GM18505 (cell line): ENCODE measurements at regions not wholly inside any gene's neighbourhood (a gene's known extent, or its start where the extent isn't known, plus 50 kb on each side); places are given as distances from the start of the nearest gene placed in this dataset.

Source experiments
- ATAC-seq: cut with Tn5 transposase; IDR thresholded peaks from one replicate; pipeline ENCODE4 v1.9.1; 2021; ENCODE audit not compliant: unreplicated experiment
- POLR2A ChIP-seq: IDR thresholded peaks from 4 replicates; pipeline ENCODE4 v1.6.1; 2011; ENCODE audit warnings: borderline replicate concordance; ENCODE audit not compliant: insufficient read depth, insufficient read length; ENCODE audit errors: extremely low read depth

DNA sequence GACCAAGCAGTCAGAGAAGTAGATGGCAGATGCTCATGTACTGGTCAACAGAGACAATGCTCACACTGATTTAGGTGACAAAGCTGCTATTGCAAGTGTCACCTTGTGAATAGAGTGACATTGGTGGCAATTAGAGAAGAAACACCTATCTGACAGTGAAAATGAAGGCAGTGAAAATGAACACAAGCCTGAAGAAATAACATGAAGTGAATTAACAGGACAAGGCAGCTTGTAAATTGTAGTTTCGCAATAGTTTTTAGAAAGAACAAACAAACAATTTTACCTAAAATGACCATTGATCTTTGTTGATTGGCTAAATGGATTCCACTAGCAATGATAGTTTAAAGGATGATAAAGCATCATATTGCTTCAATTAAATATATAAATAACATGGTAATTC, 1389.5 kb downstream of the PLA2G4A start:
- no peak for TF ChIP-seq POLR2A

DNA sequence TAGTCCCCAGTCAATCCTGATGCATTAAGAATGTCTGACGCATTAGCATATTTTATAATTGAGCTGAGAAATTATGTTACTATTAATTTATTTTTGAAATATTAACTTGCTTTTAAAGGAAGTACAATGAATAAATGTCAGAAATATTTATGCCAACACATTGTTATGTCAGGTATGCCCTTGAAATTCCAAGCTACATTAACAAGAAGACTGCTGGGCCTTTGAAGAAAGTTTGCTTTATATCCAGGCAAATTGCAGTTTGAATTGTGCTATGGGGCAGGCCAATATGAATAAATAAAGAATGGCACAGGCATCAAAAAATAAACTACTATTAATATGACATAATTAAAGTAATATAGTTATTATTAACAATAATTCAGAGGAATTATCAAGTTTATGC, 1391.3 kb downstream of the PLA2G4A start:
- no peak for ATAC-seq
- TF ChIP-seq POLR2A: no peak

More for the DNA sequence above, 1389.5 kb downstream of the PLA2G4A start:
- no peak for ATAC-seq

DNA sequence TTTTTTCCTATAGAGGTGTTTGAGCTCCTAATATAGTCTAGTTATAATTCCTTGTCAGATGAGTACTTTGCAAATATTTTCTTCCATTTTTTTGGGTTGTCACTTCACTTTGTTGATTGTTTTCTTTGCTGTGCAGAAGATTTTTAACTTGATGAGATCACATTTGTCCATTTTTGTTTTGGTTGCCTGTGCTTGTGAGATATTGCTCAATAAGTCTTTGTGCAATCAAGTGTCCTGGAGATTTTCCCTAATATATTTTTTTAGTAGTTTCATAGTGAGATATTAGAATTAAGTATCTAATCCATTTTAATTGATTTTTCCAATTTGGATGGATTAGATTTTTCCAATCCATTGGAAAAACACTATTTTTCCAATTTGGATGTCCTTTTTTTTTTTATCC, 1395.5 kb downstream of the PLA2G4A start:
- no peak for TF ChIP-seq POLR2A
- ATAC-seq: no peak

DNA sequence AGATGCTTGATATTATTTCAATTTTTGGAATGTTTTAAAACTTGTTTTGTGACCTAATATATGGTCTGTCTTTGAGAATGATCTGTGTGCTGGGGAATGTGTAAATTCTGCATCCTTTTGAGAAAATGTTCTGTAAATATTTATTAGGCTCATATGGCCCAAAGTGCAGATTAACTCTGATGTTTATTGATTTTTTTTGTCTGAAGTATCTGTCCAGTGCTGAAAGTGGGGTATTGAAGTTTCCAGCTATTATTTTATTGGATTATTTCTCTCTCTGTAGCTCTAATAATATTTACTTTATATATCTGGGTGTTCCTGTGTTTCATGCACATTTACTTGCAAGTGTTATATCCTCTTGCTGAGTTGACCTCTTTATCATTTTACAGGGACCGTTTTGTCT, 1397.2 kb downstream of the PLA2G4A start:
- TF ChIP-seq POLR2A: no peak
- no peak for ATAC-seq

DNA sequence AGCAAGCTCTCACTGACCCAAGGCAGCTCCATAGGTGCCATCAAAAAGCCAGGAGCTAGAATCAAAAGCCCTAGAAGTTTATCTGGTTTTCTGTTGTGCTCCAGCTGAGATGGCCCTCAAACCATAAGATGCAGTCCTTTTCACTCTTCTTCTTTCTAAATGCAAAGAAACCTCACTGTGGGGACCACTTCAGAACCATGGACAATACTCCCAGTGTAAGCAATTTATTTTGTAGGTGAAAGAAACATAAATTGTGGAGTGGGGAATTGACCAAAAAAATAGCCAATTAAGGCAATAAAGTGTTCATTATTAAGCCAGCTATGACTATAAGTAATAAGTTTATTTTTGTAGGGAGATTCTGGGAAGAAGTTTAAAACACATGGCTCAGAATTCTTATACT, 1399.9 kb downstream of the PLA2G4A start:
- ATAC-seq: no peak
- no peak for TF ChIP-seq POLR2A

DNA sequence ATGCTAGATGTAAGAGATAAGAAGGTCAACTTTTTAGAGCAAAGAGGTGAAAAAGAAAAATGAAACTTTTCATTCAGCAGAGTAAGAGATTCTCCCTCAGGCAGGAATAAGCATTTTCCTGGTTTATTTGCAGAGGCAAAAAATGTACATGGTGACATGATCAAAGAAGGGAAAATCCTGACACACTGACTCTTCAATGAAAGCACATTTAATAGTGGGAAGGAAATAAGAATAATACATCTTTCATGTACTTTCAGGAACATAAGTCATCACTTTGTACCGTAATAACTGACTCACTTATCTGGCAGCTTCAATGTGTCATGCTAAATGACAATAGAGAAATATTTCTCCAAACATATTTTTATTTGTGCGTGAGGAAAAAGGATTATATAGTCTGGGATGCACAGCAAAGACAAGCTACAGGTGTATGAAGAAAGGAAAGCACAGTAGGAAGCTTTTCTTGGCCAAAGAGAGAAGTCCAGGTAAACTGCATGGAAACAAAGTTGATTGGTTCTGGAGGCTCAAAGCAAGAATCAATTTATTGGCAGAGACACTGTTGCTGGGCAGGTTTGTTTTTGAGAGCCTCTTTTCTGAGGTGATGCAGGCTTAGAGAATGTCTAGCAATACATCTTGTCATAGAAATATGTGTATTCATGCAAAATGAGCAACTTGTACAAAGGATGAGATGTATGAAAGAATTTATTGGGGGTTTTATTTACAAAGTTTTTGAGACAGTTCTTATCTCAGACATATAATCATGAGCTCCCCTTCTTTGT, 1409.0 kb downstream of the PLA2G4A start:
- TF ChIP-seq POLR2A: no peak
- no peak for ATAC-seq

DNA sequence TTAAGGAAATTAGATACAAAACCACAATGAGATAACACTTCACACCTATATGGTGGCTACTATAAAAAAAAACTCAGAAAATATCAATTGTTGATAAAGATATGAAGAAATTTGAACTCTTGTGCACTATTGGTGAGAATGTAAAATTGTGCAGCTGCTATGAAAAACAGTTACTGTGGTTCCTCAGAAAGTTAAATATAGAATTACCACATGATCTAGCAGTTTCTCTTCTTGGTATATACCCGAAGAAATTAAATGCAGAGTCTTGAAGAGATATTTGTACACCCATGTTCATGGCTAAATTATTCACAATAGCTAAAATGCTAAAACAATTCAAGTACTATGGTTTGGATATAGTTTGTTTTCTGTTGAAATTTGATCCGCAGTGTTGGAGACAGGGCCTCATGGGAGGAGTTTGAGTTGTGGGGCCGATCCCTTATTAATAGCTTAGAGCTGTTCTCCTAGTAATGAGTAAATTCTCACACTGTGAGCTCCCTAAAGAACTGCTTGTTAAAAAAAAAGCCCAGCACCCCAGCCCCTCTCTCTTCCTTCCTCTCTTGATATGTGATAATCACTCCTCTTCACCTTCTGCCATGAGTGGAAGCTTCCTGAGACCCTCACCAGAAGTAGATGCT, 1412.1 kb downstream of the PLA2G4A start:
- TF ChIP-seq POLR2A: no peak
- ATAC-seq: no peak

DNA sequence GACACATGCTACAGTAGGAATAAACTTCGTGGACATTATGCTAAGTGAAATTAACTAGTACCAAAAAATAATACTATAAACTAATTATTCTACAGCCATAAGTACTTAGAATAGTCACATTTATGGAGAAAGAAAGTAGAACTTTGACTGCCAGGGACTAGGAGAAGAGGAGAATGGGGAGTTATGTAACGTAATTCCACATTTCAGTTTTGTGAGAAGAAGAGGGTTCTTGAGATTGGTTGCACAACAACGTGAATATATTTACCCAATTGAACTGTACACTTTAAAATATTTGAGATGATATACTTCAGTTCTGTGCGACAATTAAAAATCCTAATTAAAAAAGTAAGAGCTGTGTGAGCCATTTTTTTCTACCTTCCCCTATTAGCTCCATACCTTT, 1412.9 kb downstream of the PLA2G4A start:
- no peak for ATAC-seq
- no peak for TF ChIP-seq POLR2A

DNA sequence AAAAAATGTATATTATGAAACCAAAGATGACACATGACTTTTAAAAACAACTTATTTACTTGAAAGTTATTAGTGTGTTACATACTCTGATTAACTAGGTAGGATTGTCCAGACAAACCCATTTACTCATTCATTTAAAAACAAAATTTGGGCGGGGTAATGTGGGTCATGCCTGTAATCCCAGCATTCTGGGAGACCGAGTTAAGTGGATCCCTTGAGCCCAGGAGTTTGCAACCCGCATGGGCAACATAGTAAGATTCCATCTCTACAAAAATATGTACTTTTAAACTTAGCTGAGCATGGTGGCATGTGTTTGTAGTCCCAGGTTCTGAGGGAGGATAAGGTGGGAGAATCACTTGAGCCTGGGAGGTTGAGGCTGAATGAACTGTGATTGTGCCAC, 1414.7 kb downstream of the PLA2G4A start:
- ATAC-seq: no peak
- TF ChIP-seq POLR2A: no peak

DNA sequence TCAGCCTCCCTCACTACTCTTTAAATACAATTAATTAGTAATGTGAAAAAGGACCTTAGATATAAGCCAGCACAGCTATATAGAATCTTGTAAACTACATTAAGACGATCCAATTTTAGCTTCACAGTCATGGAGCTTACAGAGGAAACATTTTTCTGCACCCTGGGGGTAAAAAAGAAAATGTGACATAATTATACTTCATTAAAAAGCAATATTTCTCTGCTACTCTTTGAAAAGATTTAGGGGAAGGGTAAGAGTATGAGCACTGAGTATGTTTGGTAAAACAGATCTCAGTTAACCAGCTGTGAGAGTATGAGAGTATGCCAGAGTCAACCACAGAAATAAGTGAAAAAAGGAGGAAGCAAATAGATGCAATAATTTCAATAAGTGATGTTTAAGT, 1415.9 kb downstream of the PLA2G4A start:
- no peak for TF ChIP-seq POLR2A
- ATAC-seq: no peak

DNA sequence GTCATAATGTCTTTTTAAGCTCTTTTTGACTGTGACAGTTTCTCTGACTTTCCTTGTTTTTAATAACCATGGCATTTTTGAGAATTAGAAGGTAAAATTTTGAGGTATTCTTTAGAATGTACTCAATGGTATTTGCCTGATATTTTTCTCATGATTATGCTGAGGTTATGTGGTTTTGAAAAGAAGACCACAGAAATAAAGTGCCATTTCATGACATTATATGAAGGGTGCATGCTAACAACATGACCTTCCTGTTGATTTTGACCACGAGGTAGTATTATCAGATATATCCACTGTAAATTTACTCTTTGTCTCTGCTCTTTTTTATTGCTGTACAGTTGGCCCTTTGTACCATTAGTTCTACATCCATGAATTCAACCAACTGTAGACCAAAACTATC, 1418.5 kb downstream of the PLA2G4A start:
- ATAC-seq: no peak
- no peak for TF ChIP-seq POLR2A

DNA sequence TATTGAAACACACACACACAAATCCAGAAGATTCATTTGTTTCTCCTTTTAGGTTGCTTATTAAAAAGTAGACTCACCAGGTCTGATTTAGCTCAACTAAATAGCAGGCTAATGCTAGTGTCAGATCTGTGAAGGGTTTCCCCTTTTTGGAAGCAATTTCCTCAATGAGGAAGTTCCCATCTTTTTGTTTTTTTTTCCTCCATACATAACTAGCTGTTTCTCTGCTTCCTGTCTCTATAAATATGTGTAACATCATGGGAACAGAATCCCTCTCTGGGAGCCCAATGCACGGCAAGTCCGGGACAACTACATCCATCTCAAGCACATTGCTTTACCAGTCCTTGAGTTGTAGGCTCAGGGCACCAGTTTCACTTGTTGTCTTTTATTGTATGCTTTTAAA, 1421.1 kb downstream of the PLA2G4A start:
- ATAC-seq: no peak
- TF ChIP-seq POLR2A: no peak

DNA sequence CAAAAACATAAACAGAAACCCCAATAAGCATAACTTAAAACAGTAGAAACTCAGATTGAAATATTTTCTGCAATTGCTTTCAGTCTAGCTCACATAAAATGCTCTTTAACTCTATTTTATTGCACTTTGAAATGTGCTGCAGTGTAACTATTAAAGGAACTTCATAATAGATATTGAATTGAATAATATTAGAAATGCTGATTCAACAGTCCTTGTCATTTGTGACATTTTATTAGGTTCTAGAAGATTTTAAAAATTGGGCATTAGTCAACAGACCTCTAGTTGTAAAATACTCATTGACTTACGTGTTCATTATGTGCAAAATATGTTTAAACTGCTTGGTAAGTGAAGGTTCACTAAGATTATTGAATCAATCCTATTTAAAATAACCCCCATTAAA, 1422.3 kb downstream of the PLA2G4A start:
- no peak for TF ChIP-seq POLR2A
- ATAC-seq: no peak

DNA sequence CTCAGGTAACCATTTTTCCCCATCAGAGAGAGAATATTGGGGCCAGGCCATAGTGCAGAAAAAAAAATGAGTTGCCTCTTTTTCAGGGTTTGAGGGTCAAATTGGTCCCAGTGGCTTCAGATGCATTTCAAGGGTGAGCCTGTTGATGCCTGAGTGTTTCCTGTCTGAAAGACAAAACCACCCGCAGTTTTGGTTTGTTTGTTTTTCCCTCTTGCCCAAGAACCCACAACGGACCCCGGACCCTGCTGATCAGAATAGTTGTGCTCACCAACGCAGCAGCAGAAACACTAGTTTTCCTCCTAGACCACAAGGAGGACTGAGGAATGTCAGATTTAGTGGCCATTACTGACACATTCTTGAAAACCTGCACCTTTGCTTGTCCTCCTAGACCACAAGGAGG, 1433.1 kb downstream of the PLA2G4A start:
- no peak for ATAC-seq

More for the DNA sequence above, 1433.1 kb downstream of the PLA2G4A start:
- TF ChIP-seq POLR2A: no peak
